MM.1S (cell line): ENCODE measurements at regions not wholly inside any gene's neighbourhood (a gene's known extent, or its start where the extent isn't known, plus 50 kb on each side); places are given as distances from the start of the nearest gene placed in this dataset.

Source experiments
- CTCF ChIP-seq: fragments of 300-600 bp; sonication (generic); IDR thresholded peaks from 2 replicates; pipeline ENCODE4 v1.5.1; 2016; ENCODE audit warnings: antibody characterized with exemption, low read length, mixed read lengths
- EZH2 ChIP-seq: fragments of 300-600 bp; sonication (generic); optimal IDR thresholded peaks from 2 replicates; pipeline ENCODE3; 2017; ENCODE audit warnings: low read depth, mild to moderate bottlenecking, antibody characterized with exemption, low read length, mixed read lengths
- EZH2phosphoT487 ChIP-seq: fragments of 300-600 bp; sonication (generic); IDR thresholded peaks from 2 replicates; pipeline ENCODE4 v1.6.1; 2018; ENCODE audit warnings: antibody characterized with exemption, low read length

GRCh38 chr17:79192503-79193351, 118.1 kb downstream of the ENGASE start:
- TF ChIP-seq CTCF = no peak
- no peak for TF ChIP-seq EZH2phosphoT487
- TF ChIP-seq EZH2 = no peak
